Right atrium auricular region (tissue), 2 donors: ENCODE measurements at regions not wholly inside any gene's neighbourhood (a gene's known extent, or its start where the extent isn't known, plus 50 kb on each side); places are given as distances from the start of the nearest gene placed in this dataset.

Source experiments
- DNase-seq: peaks from one replicate; pipeline ENCODE4 v3.0.0-alpha.2; 2019; ENCODE audit warnings: low spot score
- H3K27ac ChIP-seq, 2 donors: fragments of 200-600 bp; sonication (generic); 1 replicate in 1 of 2; 2 replicates in 1 of 2; pipeline ENCODE4 v1.5.1; 2016 to 2019
- H3K27me3 ChIP-seq, 2 donors: fragments of 200-600 bp; sonication (generic); one replicate each; pipeline versions ENCODE4 v1.5.1 to v1.6.0; 2017 to 2019
- H3K36me3 ChIP-seq: fragments of 200-600 bp; sonication (generic); one replicate; pipeline ENCODE4 v1.5.1; 2016
- H3K4me1 ChIP-seq, 2 donors: fragments of 200-600 bp; sonication (generic); one replicate each; pipeline versions ENCODE4 v1.5.1 to v1.6.0; 2017 to 2019
- H3K4me3 ChIP-seq, 2 donors: fragments of 200-600 bp; sonication (generic); 1 replicate in 1 of 2; 2 replicates in 1 of 2; pipeline ENCODE4 v1.5.1; 2017 to 2019; ENCODE audit warnings: mild to moderate bottlenecking in 1 of 2, moderate library complexity in 1 of 2
- H3K9me3 ChIP-seq, 2 donors: fragments of 200-600 bp; sonication (generic); one replicate each; pipeline ENCODE4 v1.5.1; 2019
- TF ChIP-seq, protein P1 (sequence below), 2 donors: fragments of 200-600 bp; sonication (generic); IDR thresholded peaks; one replicate each; pipeline ENCODE4 v1.5.1; 2019; ENCODE audit warnings: antibody characterized with exemption in 2 of 2

DNA sequence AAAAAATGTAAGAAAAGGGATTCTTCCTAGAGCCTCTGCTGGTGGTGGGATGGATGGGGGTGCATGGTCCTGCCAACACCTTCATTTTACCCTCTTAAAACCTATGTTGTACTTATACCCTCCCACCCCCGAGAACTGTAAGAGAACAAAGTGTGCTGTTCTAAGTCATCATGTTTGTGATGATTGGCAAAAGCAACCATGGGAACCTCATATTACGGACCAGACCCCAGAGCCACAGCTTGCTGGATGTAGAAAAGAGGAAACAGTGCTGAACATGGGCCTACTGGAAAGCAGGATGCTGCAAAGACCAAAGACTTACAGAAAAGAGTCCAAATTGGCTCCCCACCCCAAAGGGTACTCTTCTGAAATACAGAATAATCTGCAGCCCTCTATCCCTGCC is 311.2 kb downstream of the DUSP6 start:
- no peaks in the 10 kb centered on the region for H3K27me3 ChIP-seq
- TF ChIP-seq, protein P1, sequence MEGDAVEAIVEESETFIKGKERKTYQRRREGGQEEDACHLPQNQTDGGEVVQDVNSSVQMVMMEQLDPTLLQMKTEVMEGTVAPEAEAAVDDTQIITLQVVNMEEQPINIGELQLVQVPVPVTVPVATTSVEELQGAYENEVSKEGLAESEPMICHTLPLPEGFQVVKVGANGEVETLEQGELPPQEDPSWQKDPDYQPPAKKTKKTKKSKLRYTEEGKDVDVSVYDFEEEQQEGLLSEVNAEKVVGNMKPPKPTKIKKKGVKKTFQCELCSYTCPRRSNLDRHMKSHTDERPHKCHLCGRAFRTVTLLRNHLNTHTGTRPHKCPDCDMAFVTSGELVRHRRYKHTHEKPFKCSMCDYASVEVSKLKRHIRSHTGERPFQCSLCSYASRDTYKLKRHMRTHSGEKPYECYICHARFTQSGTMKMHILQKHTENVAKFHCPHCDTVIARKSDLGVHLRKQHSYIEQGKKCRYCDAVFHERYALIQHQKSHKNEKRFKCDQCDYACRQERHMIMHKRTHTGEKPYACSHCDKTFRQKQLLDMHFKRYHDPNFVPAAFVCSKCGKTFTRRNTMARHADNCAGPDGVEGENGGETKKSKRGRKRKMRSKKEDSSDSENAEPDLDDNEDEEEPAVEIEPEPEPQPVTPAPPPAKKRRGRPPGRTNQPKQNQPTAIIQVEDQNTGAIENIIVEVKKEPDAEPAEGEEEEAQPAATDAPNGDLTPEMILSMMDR (IDR thresholded peaks at IDR 0.05) = no peak
- no peaks in the 10 kb centered on the region for H3K36me3 ChIP-seq
- DNase-seq = no peak
- no peaks in the 10 kb centered on the region for H3K9me3 ChIP-seq
- H3K27ac ChIP-seq = no peak overlapping the region
- no peaks in the 10 kb centered on the region for H3K4me1 ChIP-seq
- no peak overlapping the region for H3K4me3 ChIP-seq

DNA sequence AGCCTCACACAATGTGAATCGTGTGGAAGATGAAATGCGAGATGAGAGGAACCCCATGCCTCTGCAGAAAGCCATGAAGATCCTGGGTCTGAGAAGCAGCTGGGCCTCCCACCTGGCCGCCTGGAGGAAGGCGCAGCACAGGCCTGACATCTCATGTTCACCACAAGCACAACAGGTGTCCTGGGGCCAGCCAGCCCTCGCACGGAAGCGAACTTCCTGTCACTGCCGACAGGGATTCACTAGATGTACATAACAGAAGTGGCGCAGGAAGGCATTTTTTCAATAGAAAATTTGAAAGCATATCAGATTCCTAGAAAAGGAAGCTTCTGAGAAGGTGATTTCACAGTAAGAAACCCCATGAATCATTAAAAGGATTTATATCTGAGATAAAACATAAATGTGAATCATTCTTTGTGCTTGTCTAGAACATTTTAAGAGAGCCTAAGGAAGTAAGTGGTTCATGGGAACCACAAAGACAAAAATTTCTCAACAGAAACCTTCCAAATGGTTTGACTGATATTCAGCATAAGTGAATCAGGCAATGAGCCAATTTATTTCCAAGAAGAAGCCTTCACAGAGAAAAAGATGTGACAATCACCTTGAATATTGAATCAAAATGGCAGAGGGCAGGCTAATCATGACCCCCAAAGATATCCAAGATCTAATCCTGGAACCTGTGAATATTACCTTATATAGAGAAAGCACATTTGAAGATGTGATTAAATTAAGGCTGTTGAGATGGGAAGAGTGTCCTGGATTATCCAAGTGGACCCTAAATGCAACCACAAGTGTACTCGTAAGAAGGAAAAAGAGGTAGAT is 311.9 kb downstream of the DUSP6 start:
- no peaks in the 10 kb centered on the region for H3K36me3 ChIP-seq
- H3K27ac ChIP-seq = no peak overlapping the region
- TF ChIP-seq, protein P1 (IDR thresholded peaks at IDR 0.05) = no peak
- H3K9me3 ChIP-seq = no peaks in the 10 kb centered on the region
- H3K27me3 ChIP-seq = no peaks in the 10 kb centered on the region
- no peak overlapping the region for H3K4me3 ChIP-seq
- no peaks in the 10 kb centered on the region for H3K4me1 ChIP-seq
- DNase-seq = no peak

DNA sequence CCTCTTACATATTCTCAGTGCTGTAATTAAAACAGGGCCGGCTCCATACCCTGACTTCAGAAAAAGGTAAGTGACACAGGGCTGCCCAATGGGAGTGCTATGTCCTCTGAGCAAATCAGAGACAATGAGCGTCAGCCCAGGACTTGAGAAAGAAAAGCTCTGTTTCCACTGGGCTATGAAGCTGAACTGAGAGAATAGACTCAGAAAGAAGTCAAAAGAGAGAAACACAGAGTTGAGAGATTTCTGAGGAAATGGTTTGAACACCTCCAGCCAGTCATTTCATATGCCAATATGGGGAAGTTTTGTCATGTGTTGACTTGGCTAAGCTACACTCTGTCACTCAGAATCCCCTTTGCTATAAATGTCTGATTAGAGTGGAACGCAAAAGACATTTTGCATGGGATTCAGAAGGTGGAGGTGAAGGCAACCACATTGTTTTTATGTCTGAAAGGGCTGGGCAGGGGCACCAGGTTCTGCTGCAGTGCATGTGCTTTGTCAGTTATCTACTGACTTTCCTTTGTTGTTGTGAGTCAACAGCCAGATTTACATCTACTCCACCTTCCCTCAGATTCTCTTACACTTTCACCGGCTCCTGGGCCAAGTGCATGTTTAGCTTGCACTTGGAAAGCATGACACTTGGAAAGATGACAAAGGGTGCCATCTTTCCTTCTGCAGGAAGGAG is 313.3 kb downstream of the DUSP6 start:
- no peak for DNase-seq
- no peaks in the 10 kb centered on the region for H3K9me3 ChIP-seq
- H3K4me3 ChIP-seq = no peak overlapping the region
- TF ChIP-seq, protein P1 (IDR thresholded peaks at IDR 0.05) = no peak
- H3K36me3 ChIP-seq = no peaks in the 10 kb centered on the region
- no peaks in the 10 kb centered on the region for H3K27me3 ChIP-seq
- H3K4me1 ChIP-seq = no peaks in the 10 kb centered on the region
- H3K27ac ChIP-seq = no peak overlapping the region

DNA sequence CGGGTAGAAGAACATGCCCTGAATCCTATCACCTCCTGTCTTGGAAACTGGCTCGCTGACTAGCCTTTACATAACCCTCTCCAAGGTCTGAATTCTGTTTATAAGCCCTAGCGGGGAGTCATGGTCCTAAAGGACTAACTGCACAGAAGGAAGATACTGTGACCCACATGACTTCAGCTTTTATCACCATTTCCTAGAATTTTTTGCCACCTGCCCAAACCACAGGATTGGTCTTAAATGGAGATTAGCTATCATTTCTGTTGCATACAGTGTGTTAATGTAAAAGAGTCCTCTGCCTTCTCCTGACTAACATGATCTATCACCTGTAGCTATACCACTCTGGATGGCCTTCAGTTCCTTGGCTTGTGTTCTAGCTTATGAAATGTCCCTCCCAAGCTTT is 319.2 kb downstream of the DUSP6 start:
- Histone ChIP-seq H3K4me3 (no peak overlapping the region), H3K36me3 (no peaks in the 10 kb centered on the region), H3K9me3 (no peaks in the 10 kb centered on the region), H3K4me1 (no peaks in the 10 kb centered on the region), H3K27me3 (no peaks in the 10 kb centered on the region), H3K27ac (no peak overlapping the region)
- TF ChIP-seq, protein P1 (IDR thresholded peaks at IDR 0.05) = no peak
- no peak for DNase-seq

DNA sequence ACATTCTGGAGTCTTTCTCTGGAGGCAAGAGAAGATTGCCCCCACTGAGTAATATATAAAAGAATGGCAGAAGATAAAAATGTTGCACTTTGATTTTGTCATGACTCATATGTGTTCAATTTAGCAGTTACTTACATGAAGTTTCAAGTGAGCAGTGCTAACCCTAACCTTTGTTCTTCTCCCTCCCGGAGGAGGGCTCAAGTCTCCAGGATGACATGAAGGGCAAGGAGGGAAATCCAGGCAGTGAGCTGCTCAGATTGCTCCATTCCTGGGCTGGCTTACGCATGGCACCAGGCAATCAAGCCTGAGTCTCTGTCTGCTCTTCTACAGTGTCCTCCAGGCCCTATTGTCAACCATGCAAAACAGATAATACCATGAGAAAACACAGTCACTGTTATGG is 322.3 kb downstream of the DUSP6 start:
- TF ChIP-seq, protein P1 (IDR thresholded peaks at IDR 0.05) = no peak
- Histone ChIP-seq H3K27me3 (no peaks in the 10 kb centered on the region), H3K9me3 (no peaks in the 10 kb centered on the region), H3K27ac (no peak overlapping the region), H3K4me3 (no peak overlapping the region), H3K4me1 (no peaks in the 10 kb centered on the region), H3K36me3 (no peaks in the 10 kb centered on the region)
- DNase-seq = no peak
